ENCODE measurements at regions not wholly inside any gene's neighbourhood (a gene's known extent, or its start where the extent isn't known, plus 50 kb on each side); places are given as distances from the start of the nearest gene placed in this dataset.

- DNase-seq (ENCODE audit: low spot score): no peak
- no peak for TF ChIP-seq CTCF (IDR thresholded peaks at IDR 0.05)
- ATAC-seq (ENCODE audit: low FRiP score): no peak
Observed at GRCh38 chr9:38288502-38288901, 104.0 kb upstream of the ALDH1B1 start.

- ATAC-seq (ENCODE audit: low FRiP score) (no peak), DNase-seq (ENCODE audit: low spot score) (no peak)
- no peak for TF ChIP-seq CTCF (IDR thresholded peaks at IDR 0.05)
Observed at GRCh38 chr9:38287420-38287985, 105.0 kb upstream of the ALDH1B1 start.

- no peak for TF ChIP-seq CTCF (IDR thresholded peaks at IDR 0.05)
- ATAC-seq (ENCODE audit: low FRiP score): no peak
- DNase-seq (ENCODE audit: low spot score): no peak
Observed at GRCh38 chr9:38286766-38287165, 105.7 kb upstream of the ALDH1B1 start.

DNA sequence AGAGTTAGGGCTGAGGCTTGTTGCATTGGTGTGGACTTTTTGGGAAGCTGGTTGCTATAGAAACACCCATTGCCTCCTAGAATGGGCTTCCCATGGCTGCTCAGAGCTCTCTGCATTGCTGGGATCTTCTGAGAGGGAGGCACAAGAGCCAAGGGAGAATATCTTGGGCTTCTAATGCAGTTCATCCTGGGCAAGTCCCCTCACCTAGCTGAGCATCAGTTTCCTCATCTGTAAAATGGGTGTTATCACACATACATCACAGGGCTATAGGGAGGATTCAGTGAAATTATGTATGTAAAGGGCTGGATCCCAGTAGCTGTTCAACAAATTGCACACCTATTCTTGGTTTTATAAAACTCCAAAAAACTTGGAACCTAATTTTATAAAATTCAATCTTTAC, 106.1 kb upstream of the ALDH1B1 start:
- no peak for DNase-seq (ENCODE audit: low spot score)
- ATAC-seq (ENCODE audit: low FRiP score): no peak
- TF ChIP-seq CTCF (IDR thresholded peaks at IDR 0.05): no peak

DNA sequence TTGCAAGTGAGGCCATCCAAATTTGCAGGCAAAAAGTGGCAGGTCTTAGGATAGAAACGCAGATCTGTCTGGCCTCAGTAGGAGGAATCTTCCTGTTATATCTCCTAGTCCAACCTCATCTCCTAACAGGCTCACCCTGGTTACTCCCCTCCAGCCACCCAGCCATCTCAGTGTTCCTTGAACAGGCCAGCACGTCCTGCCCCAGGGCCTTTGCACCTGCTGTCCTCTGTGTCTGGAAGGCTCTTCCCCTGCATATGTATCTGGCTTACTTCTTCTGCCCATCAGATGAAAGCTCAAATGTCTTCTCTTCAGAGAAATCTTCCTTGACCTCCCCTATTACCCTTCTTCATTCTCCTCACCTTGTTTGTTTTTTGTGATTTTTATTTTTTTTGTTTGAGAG, 107.3 kb upstream of the ALDH1B1 start:
- TF ChIP-seq CTCF (IDR thresholded peaks at IDR 0.05): no peak
- DNase-seq (ENCODE audit: low spot score) (no peak), ATAC-seq (ENCODE audit: low FRiP score) (no peak)

- DNase-seq (ENCODE audit: low spot score): no peak
- no peak for ATAC-seq (ENCODE audit: low FRiP score)
- TF ChIP-seq CTCF (IDR thresholded peaks at IDR 0.05): no peak
Observed at GRCh38 chr9:38284588-38285051, 107.9 kb upstream of the ALDH1B1 start.

GRCh38 chr9:38284039-38284575, 108.4 kb upstream of the ALDH1B1 start:
- TF ChIP-seq CTCF (IDR thresholded peaks at IDR 0.05): no peak
- ATAC-seq (ENCODE audit: low FRiP score) (no peak), DNase-seq (ENCODE audit: low spot score) (no peak)

Data from omental fat pad (tissue), 3 donors.